BJ (cell line): ENCODE measurements at regions not wholly inside any gene's neighbourhood (a gene's known extent, or its start where the extent isn't known, plus 50 kb on each side); places are given as distances from the start of the nearest gene placed in this dataset. TPM values are rescaled to one million over a fixed set of nuclear protein-coding genes. Genes with fewer than 3 reads are reported as not detected.

Experiments used
- CTCF ChIA-PET: fragments of 350-600 bp; formaldehyde crosslinking; extraction: SDS; loops from one replicate; lab custom pipeline; 2021; ENCODE audit warnings: antibody characterized with exemption, inconsistent platforms; lab: Yijun Ruan, JAX
- POLR2A ChIA-PET: fragments of 300-600 bp; sonication (Branson Sonifier 250); formaldehyde crosslinking; extraction: SDS; loops from one replicate; lab custom pipeline; 2021; ENCODE audit warnings: antibody characterized with exemption; lab: Charles Lee
- DNase-seq: peaks from one replicate; pipeline ENCODE4 v3.0.0-alpha.2; 2011; ENCODE audit warnings: low read depth
- H3K27me3 ChIP-seq: 2 replicates; pipeline ENCODE4 v1.6.0; 2011; ENCODE audit warnings: low read length; ENCODE audit not compliant: control insufficient read depth, insufficient read depth
- H3K36me3 ChIP-seq: 2 replicates; pipeline ENCODE4 v1.5.1; 2011; ENCODE audit warnings: low read length; ENCODE audit not compliant: control insufficient read depth, insufficient read depth
- H3K4me3 ChIP-seq: 2 replicates; pipeline ENCODE4 v1.5.1; 2011; ENCODE audit warnings: low read depth, mild to moderate bottlenecking, control low read depth, low read length
- small RNA-seq: library from RNA; depleted of rRNA; stranded (forward); fragments of <200 nt; gene quantifications from one replicate; pipeline ENCODE3, GENCODE V24; 2012; ENCODE audit warnings: low replicate concordance, low read depth; ENCODE audit not compliant: insufficient read length
- TF ChIP-seq, protein P1 (sequence below): IDR thresholded peaks from 2 replicates; pipeline ENCODE4 v1.5.1; 2011; ENCODE audit warnings: low read depth, mild to moderate bottlenecking, control low read depth, inconsistent platforms, low read length, moderate library complexity; ENCODE audit not compliant: insufficient read depth

DNA sequence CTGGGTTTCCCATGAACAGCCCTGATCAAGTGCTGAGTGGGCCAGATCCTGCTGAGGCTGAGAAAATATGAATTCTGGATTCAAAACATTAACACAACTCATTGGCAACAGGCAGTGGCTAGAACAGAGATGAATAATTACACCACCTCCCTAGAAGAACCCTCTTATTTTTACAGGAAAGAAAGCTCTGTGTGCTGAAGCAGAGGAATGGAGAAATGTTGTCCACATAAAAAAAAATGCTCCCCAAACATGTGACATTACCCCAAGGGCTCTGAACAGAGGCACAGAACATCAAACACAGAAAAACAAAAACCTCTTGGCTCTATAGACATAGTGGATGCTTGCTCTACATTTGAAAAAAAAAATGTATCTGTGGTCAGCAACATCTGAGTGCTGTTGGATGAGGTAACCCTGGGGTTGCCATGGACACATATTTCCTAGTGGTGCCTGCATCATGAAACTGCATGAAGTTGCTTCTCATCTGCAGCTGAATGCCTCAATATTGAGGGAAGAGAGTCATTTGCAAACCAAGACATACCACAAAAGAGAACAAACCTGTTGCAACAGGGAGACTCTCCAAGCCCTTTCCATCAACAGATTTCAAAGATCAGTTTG is 98.8 kb downstream of the SNX19 start:
- TF ChIP-seq, protein P1, sequence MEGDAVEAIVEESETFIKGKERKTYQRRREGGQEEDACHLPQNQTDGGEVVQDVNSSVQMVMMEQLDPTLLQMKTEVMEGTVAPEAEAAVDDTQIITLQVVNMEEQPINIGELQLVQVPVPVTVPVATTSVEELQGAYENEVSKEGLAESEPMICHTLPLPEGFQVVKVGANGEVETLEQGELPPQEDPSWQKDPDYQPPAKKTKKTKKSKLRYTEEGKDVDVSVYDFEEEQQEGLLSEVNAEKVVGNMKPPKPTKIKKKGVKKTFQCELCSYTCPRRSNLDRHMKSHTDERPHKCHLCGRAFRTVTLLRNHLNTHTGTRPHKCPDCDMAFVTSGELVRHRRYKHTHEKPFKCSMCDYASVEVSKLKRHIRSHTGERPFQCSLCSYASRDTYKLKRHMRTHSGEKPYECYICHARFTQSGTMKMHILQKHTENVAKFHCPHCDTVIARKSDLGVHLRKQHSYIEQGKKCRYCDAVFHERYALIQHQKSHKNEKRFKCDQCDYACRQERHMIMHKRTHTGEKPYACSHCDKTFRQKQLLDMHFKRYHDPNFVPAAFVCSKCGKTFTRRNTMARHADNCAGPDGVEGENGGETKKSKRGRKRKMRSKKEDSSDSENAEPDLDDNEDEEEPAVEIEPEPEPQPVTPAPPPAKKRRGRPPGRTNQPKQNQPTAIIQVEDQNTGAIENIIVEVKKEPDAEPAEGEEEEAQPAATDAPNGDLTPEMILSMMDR, result no peak
- Histone ChIP-seq H3K4me3 (no peak overlapping the region), H3K27me3 (peaks cover 1% of the 10 kb centered on the region), H3K36me3 (no peaks in the 10 kb centered on the region)
- no peak for DNase-seq
- POLR2A ChIA-PET, result no interaction called here
- CTCF ChIA-PET, result interaction anchor here (0.6 to 1.5 kb wide), 5 partner anchors 34 to 382 kb away, joined by 3 to 8 read pairs (median 4); no protein-coding TSS in a partner anchor

DNA sequence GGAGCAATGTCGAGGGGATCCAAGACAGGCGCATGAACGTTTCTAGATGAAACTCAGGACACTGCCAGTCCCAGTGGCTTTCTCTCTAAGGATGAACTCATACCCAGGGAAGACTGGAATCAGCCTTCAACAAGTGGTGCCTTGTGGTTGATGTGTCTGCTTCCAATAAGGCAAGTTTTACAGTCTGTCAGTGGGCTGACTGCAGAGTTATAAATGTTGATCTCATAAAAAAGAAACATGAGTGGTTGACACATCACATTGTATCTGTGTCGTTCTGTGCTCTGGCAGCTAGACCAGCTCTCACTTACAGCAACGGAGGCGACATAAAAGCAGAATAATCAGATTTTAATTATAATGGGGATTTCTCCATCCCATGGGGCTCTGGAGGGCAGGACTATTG is 96.7 kb downstream of the SNX19 start:
- CTCF ChIA-PET, result interaction anchor here (2.2 kb wide), 1 partner anchor 11 kb away, joined by 6 read pairs; no protein-coding TSS in a partner anchor
- POLR2A ChIA-PET, result interaction anchor here (0.7 kb wide), 1 partner anchor 10 kb away, joined by 3 read pairs; no protein-coding TSS in a partner anchor
- H3K27me3 ChIP-seq, result peaks cover 2% of the 10 kb centered on the region
- no peaks in the 10 kb centered on the region for H3K36me3 ChIP-seq
- H3K4me3 ChIP-seq, result no peak overlapping the region
- no peak for DNase-seq
- TF ChIP-seq, protein P1, result no peak

Small RNA genes lying in the stretch of these regions (small RNA-seq; reads per million reads assigned to genes)
- gene AP004371.1 (not detected), gene MIR8052 (not detected)
